H9 (cell line): ENCODE measurements at regions not wholly inside any gene's neighbourhood (a gene's known extent, or its start where the extent isn't known, plus 50 kb on each side); places are given as distances from the start of the nearest gene placed in this dataset.

Experiments
- DNase-seq: peaks from one replicate; pipeline ENCODE4 v3.0.0-alpha.2; 2017
- H2AFZ ChIP-seq: one replicate; pipeline ENCODE4 v1.6.1; 2013; ENCODE audit warnings: mild to moderate bottlenecking, low read length, control low read depth, moderate library complexity
- H2AK5ac ChIP-seq: 2 replicates; pipeline ENCODE4 v1.6.1; 2013; ENCODE audit warnings: low read length, control low read depth, mixed read lengths; ENCODE audit not compliant: insufficient read length
- H2BK120ac ChIP-seq: one replicate; pipeline ENCODE4 v1.6.1; 2013; ENCODE audit warnings: low read depth, mild to moderate bottlenecking, low read length, control low read depth, inconsistent platforms; ENCODE audit not compliant: poor library complexity, severe bottlenecking
- H2BK12ac ChIP-seq: 2 replicates; pipeline ENCODE4 v1.6.1; 2013; ENCODE audit warnings: low read length, control low read depth, mixed read lengths, low read depth; ENCODE audit not compliant: insufficient read length
- H2BK15ac ChIP-seq: 2 replicates; pipeline ENCODE4 v1.6.1; 2013; ENCODE audit warnings: low read depth, low read length, control low read depth
- H2BK20ac ChIP-seq: one replicate; pipeline ENCODE4 v1.6.1; 2013; ENCODE audit warnings: low read depth, mild to moderate bottlenecking, low read length, control low read depth, inconsistent platforms; ENCODE audit not compliant: poor library complexity, severe bottlenecking
- H2BK5ac ChIP-seq: 2 replicates; pipeline ENCODE4 v1.6.1; 2013; ENCODE audit warnings: low read length, control low read depth, mixed read lengths; ENCODE audit not compliant: insufficient read length
- H3K14ac ChIP-seq: 2 replicates; pipeline ENCODE4 v1.6.1; 2013; ENCODE audit warnings: low read length, control low read depth; ENCODE audit not compliant: insufficient read depth
- H3K18ac ChIP-seq: 2 replicates; pipeline ENCODE4 v1.6.1; 2013; ENCODE audit warnings: low read depth, mild to moderate bottlenecking, mixed read lengths, low read length, control low read depth; ENCODE audit not compliant: insufficient read length
- H3K23ac ChIP-seq: 2 replicates; pipeline ENCODE4 v1.6.1; 2013; ENCODE audit warnings: low read length, control low read depth, mixed read lengths, low read depth; ENCODE audit not compliant: insufficient read length
- H3K23me2 ChIP-seq: 2 replicates; pipeline ENCODE4 v1.6.1; 2013; ENCODE audit warnings: low read depth, mild to moderate bottlenecking, mixed read lengths, low read length, control low read depth; ENCODE audit not compliant: insufficient read length, poor library complexity, severe bottlenecking
- H3K27ac ChIP-seq: 2 replicates; pipeline ENCODE4 v1.5.1; 2013; ENCODE audit warnings: low read length, control low read depth, mixed read lengths, low read depth; ENCODE audit not compliant: insufficient read length
- H3K27me3 ChIP-seq: 2 replicates; pipeline ENCODE4 v1.6.1; 2013; ENCODE audit warnings: low read length, control low read depth, inconsistent platforms; ENCODE audit not compliant: insufficient read depth
- H3K4ac ChIP-seq: 2 replicates; pipeline ENCODE4 v1.6.1; 2013; ENCODE audit warnings: low read depth, mild to moderate bottlenecking, control low read depth, inconsistent platforms, low read length, moderate library complexity
- H3K4me1 ChIP-seq: 2 replicates; pipeline ENCODE4 v1.6.1; 2013; ENCODE audit warnings: low read length, control low read depth, inconsistent platforms; ENCODE audit not compliant: insufficient read depth
- H3K4me2 ChIP-seq: 2 replicates; pipeline ENCODE4 v1.6.1; 2013; ENCODE audit warnings: low read length, control low read depth, mixed read lengths; ENCODE audit not compliant: insufficient read length, insufficient read depth
- H3K56ac ChIP-seq: 2 replicates; pipeline ENCODE4 v1.6.1; 2013; ENCODE audit warnings: low read depth, mild to moderate bottlenecking, mixed read lengths, low read length, control low read depth; ENCODE audit not compliant: insufficient read length
- H3K79me1 ChIP-seq: 2 replicates; pipeline ENCODE4 v1.6.1; 2013; ENCODE audit warnings: low read depth, mild to moderate bottlenecking, moderate library complexity, low read length, control low read depth, inconsistent platforms; ENCODE audit not compliant: insufficient read depth, poor library complexity, severe bottlenecking
- H3K79me2 ChIP-seq: 2 replicates; pipeline ENCODE4 v1.6.1; 2013; ENCODE audit warnings: low read length, control low read depth, inconsistent platforms; ENCODE audit not compliant: insufficient read depth
- H3K9ac ChIP-seq: 2 replicates; pipeline ENCODE4 v1.6.1; 2013; ENCODE audit warnings: low read length, control low read depth, mixed read lengths; ENCODE audit not compliant: insufficient read length; ENCODE audit errors: extremely low read depth
- H3K9me3 ChIP-seq: one replicate; pipeline ENCODE4 v1.6.1; 2013; ENCODE audit warnings: low read depth, low read length, inconsistent platforms; ENCODE audit not compliant: control insufficient read depth
- H3T11ph ChIP-seq: one replicate; pipeline ENCODE4 v1.6.1; 2013; ENCODE audit warnings: mild to moderate bottlenecking, low read length, control low read depth, inconsistent platforms
- H4K20me1 ChIP-seq: one replicate; pipeline ENCODE4 v1.6.1; 2013; ENCODE audit not compliant: control insufficient read depth, insufficient read length, insufficient read depth
- H4K5ac ChIP-seq: 2 replicates; pipeline ENCODE4 v1.6.1; 2013; ENCODE audit warnings: low read depth, mild to moderate bottlenecking, mixed read lengths, low read length, control low read depth; ENCODE audit not compliant: insufficient read length
- H4K8ac ChIP-seq: replicated peaks from 2 replicates; pipeline ENCODE4 v1.6.1; 2013; ENCODE audit warnings: low read length, control low read depth, mixed read lengths, low read depth; ENCODE audit not compliant: insufficient read length
- H4K91ac ChIP-seq: 2 replicates; pipeline ENCODE4 v1.6.1; 2013; ENCODE audit warnings: low read depth, mild to moderate bottlenecking, moderate library complexity, mixed read lengths, low read length, control low read depth; ENCODE audit not compliant: insufficient read length
- H3K27ac Mint-ChIP-seq, 3 experiments: 2 replicates in 2 of 3; 3 replicates in 1 of 3; pipeline ENCODE4 v1.8.0; 2020 to 2021; ENCODE audit warnings: mixed read lengths in 3 of 3, mild to moderate bottlenecking in 1 of 3, moderate library complexity in 1 of 3
- H3K27me3 Mint-ChIP-seq: 2 replicates; pipeline ENCODE4 v1.8.0; 2021; ENCODE audit warnings: low read depth, mild to moderate bottlenecking, moderate library complexity, mixed read lengths
- H3K36me3 Mint-ChIP-seq, 3 experiments: 2 replicates in 2 of 3; 3 replicates in 1 of 3; pipeline ENCODE4 v1.8.0; 2020 to 2021; ENCODE audit warnings: low read depth in 3 of 3, mixed read lengths in 3 of 3; ENCODE audit not compliant: insufficient read depth in 1 of 3
- H3K4me1 Mint-ChIP-seq, 2 experiments: 2 replicates each; pipeline ENCODE4 v1.8.0; 2020; ENCODE audit warnings: mixed read lengths in 2 of 2
- H3K4me3 Mint-ChIP-seq, 2 experiments: 2 replicates in 1 of 2; 3 replicates in 1 of 2; pipeline ENCODE4 v1.8.0; 2020 to 2021; ENCODE audit warnings: mild to moderate bottlenecking in 2 of 2, mixed read lengths in 2 of 2, moderate library complexity in 1 of 2
- H3K9me3 Mint-ChIP-seq, 2 experiments: 2 replicates in 1 of 2; 3 replicates in 1 of 2; pipeline ENCODE4 v1.8.0; 2020; ENCODE audit warnings: mild to moderate bottlenecking in 2 of 2, mixed read lengths in 2 of 2, moderate library complexity in 1 of 2
- WGBS: extraction: QIAGEN DNeasy Blood & Tissue Kit; methylation state at CpG from one replicate; pipeline ENCODE4 v1.1.7; 2013; ENCODE audit warnings: missing lambda C conversion rate, low lambda C conversion rate, mixed read lengths; ENCODE audit not compliant: insufficient read length; ENCODE audit errors: extremely low coverage; 5-methylcytosine and 5-hydroxymethylcytosine counted together
- TF ChIP-seq, protein P1 (sequence below): fragments of 200-600 bp; sonication (generic); conservative IDR thresholded peaks from 3 replicates; pipeline ENCODE4 v1.8.0; 2021; ENCODE audit warnings: antibody characterized with exemption, mild to moderate bottlenecking

DNA sequence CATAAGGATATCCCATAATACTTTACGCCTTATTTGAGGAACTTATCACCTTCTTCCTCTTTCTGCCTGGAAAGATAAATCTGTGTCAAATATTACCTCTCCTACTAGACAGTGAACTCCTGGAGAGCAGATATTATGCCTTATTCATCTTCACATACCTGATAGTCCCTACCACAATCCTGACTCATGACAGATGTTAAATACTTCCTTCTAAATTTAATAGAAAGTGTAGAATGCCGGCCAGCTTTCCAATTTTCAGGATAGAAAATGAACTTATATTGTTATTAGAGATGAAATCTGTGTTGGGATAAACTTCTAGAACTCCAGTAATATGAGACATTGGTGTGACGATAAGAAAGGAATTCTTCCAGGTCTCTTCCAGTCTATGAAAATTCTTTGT lies 89.0 kb downstream of the GCNT4 start:
- no peaks in the 10 kb centered on the region for H4K20me1 ChIP-seq
- no peaks in the 10 kb centered on the region for H3K23me2 ChIP-seq
- H3K4me3 Mint-ChIP-seq: no peak overlapping the region
- no peaks in the 10 kb centered on the region for H3K4me1 ChIP-seq
- DNase-seq: no peak
- no peak overlapping the region for H4K91ac ChIP-seq
- WGBS: no CpG with 5 or more reads among the region's 3 CpGs
- no peak overlapping the region for H3K9ac ChIP-seq
- no peaks in the 10 kb centered on the region for H3K9me3 Mint-ChIP-seq
- no peak overlapping the region for H2BK12ac ChIP-seq
- H2BK20ac ChIP-seq: no peak overlapping the region
- H3K79me1 ChIP-seq: no peaks in the 10 kb centered on the region
- H3K4ac ChIP-seq: no peak overlapping the region
- H3K18ac ChIP-seq: no peak overlapping the region
- H2BK15ac ChIP-seq: no peak overlapping the region
- no peak overlapping the region for H3K56ac ChIP-seq
- H2BK120ac ChIP-seq: no peak overlapping the region
- H3K36me3 Mint-ChIP-seq: no peaks in the 10 kb centered on the region
- no peaks in the 10 kb centered on the region for H3K27me3 ChIP-seq
- H3K9me3 ChIP-seq: no peaks in the 10 kb centered on the region
- H3K14ac ChIP-seq: no peak overlapping the region
- H2AK5ac ChIP-seq: no peak overlapping the region
- H3K4me1 Mint-ChIP-seq: no peaks in the 10 kb centered on the region
- no peaks in the 10 kb centered on the region; the same call in 1 of the 2 replicates for H3K27me3 Mint-ChIP-seq
- H2AFZ ChIP-seq: no peak overlapping the region
- H3K79me2 ChIP-seq: no peaks in the 10 kb centered on the region
- no peak overlapping the region for H3K27ac Mint-ChIP-seq
- H4K8ac ChIP-seq: no peak overlapping the region
- H4K5ac ChIP-seq: no peak overlapping the region
- H2BK5ac ChIP-seq: no peak overlapping the region
- H3K4me2 ChIP-seq: no peak overlapping the region
- no peak overlapping the region for H3T11ph ChIP-seq
- TF ChIP-seq, protein P1, sequence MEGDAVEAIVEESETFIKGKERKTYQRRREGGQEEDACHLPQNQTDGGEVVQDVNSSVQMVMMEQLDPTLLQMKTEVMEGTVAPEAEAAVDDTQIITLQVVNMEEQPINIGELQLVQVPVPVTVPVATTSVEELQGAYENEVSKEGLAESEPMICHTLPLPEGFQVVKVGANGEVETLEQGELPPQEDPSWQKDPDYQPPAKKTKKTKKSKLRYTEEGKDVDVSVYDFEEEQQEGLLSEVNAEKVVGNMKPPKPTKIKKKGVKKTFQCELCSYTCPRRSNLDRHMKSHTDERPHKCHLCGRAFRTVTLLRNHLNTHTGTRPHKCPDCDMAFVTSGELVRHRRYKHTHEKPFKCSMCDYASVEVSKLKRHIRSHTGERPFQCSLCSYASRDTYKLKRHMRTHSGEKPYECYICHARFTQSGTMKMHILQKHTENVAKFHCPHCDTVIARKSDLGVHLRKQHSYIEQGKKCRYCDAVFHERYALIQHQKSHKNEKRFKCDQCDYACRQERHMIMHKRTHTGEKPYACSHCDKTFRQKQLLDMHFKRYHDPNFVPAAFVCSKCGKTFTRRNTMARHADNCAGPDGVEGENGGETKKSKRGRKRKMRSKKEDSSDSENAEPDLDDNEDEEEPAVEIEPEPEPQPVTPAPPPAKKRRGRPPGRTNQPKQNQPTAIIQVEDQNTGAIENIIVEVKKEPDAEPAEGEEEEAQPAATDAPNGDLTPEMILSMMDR: no peak
- no peak overlapping the region for H3K27ac ChIP-seq
- H3K23ac ChIP-seq: no peak overlapping the region
